OCI-LY1 (cell line): ENCODE measurements at regions not wholly inside any gene's neighbourhood (a gene's known extent, or its start where the extent isn't known, plus 50 kb on each side); places are given as distances from the start of the nearest gene placed in this dataset.

Experiments
- H2AFZ ChIP-seq: fragments of 200-600 bp; sonication (generic), shearing (Covaris generic); 2 replicates; pipeline ENCODE4 v1.6.0; 2014; ENCODE audit warnings: antibody characterized with exemption, mild to moderate bottlenecking, low read length
- H3F3A ChIP-seq: fragments of 200-600 bp; sonication (generic), shearing (Covaris generic); 2 replicates; pipeline ENCODE4 v1.6.0; 2014; ENCODE audit warnings: mild to moderate bottlenecking, antibody characterized with exemption, low read length, moderate library complexity; ENCODE audit not compliant: insufficient read depth
- H3K27ac ChIP-seq: fragments of 200-600 bp; sonication (generic); 2 replicates; pipeline ENCODE4 v1.5.1; 2014; ENCODE audit warnings: low read length, mixed run types, mild to moderate bottlenecking, low read depth; ENCODE audit not compliant: poor library complexity, severe bottlenecking
- H3K27me3 ChIP-seq: fragments of 200-600 bp; sonication (generic); 2 replicates; pipeline ENCODE4 v1.6.0; 2014; ENCODE audit warnings: antibody characterized with exemption, mild to moderate bottlenecking, low read length, moderate library complexity; ENCODE audit not compliant: insufficient read depth
- H3K36me3 ChIP-seq: fragments of 200-600 bp; sonication (generic); 2 replicates; pipeline ENCODE4 v1.6.1; 2014; ENCODE audit warnings: mild to moderate bottlenecking, antibody characterized with exemption, low read length, moderate library complexity, mixed read lengths; ENCODE audit not compliant: insufficient read depth
- H3K4me1 ChIP-seq: fragments of 200-600 bp; sonication (generic); 2 replicates; pipeline ENCODE4 v1.5.1; 2014; ENCODE audit warnings: mild to moderate bottlenecking, low read length, moderate library complexity; ENCODE audit not compliant: insufficient read depth, severe bottlenecking
- H3K4me2 ChIP-seq: fragments of 200-600 bp; sonication (generic), shearing (Covaris generic); 2 replicates; pipeline ENCODE4 v1.6.1; 2014; ENCODE audit warnings: low read length
- H3K4me3 ChIP-seq: fragments of 200-600 bp; sonication (generic); 2 replicates; pipeline ENCODE4 v1.5.1; 2014; ENCODE audit warnings: low read length, low read depth, mild to moderate bottlenecking, mixed read lengths; ENCODE audit not compliant: poor library complexity, severe bottlenecking
- H3K79me2 ChIP-seq: fragments of 200-600 bp; shearing (Covaris generic); 2 replicates; pipeline ENCODE4 v1.6.1; 2016; ENCODE audit warnings: mixed run types, low read length, mixed read lengths; ENCODE audit not compliant: insufficient read depth
- H3K9ac ChIP-seq: fragments of 200-600 bp; sonication (generic), shearing (Covaris generic); 2 replicates; pipeline ENCODE4 v1.6.1; 2014; ENCODE audit warnings: mild to moderate bottlenecking, low read length, mixed read lengths
- H3K9me2 ChIP-seq: fragments of 200-600 bp; sonication (generic), shearing (Covaris generic); 2 replicates; pipeline ENCODE4 v1.6.1; 2014; ENCODE audit warnings: low read depth, mild to moderate bottlenecking, low read length, mixed read lengths
- H3K9me3 ChIP-seq: fragments of 200-600 bp; shearing (Covaris generic); 2 replicates; pipeline ENCODE4 v1.6.1; 2014; ENCODE audit warnings: low read length, mixed read lengths
- H4K20me1 ChIP-seq: fragments of 200-600 bp; sonication (generic), shearing (Covaris generic); 2 replicates; pipeline ENCODE4 v1.6.0; 2016; ENCODE audit warnings: mild to moderate bottlenecking, low read length; ENCODE audit not compliant: insufficient read depth
- EZH2 ChIP-seq: fragments of 200-600 bp; sonication (generic), shearing (Covaris generic); IDR thresholded peaks from 2 replicates; pipeline ENCODE4 v1.8.0; 2017; ENCODE audit warnings: borderline replicate concordance, mixed run types, mild to moderate bottlenecking, antibody characterized with exemption, low read length, moderate library complexity, mixed read lengths
- TF ChIP-seq, protein P1 (sequence below): fragments of 200-600 bp; sonication (generic), shearing (Covaris generic); IDR thresholded peaks from 2 replicates; pipeline ENCODE4 v1.5.1; 2017; ENCODE audit warnings: mild to moderate bottlenecking, antibody characterized with exemption, low read length, moderate library complexity, mixed read lengths

- Histone ChIP-seq H3K27ac (no peak overlapping the region), H3K79me2 (no peaks in the 10 kb centered on the region), H2AFZ (no peak overlapping the region), H3K27me3 (peaks cover 5% of the 10 kb centered on the region; the same call in 1 of the 2 replicates), H3K4me1 (no peaks in the 10 kb centered on the region), H3F3A (no peaks in the 10 kb centered on the region), H4K20me1 (no peaks in the 10 kb centered on the region), H3K9me3 (peaks cover 3% of the 10 kb centered on the region; the same call in 1 of the 2 replicates), H3K9me2 (no peaks in the 10 kb centered on the region), H3K4me3 (no peak overlapping the region), H3K4me2 (no peak overlapping the region), H3K36me3 (no peaks in the 10 kb centered on the region), H3K9ac (no peak overlapping the region)
- TF ChIP-seq EZH2: no peak
- TF ChIP-seq, protein P1, sequence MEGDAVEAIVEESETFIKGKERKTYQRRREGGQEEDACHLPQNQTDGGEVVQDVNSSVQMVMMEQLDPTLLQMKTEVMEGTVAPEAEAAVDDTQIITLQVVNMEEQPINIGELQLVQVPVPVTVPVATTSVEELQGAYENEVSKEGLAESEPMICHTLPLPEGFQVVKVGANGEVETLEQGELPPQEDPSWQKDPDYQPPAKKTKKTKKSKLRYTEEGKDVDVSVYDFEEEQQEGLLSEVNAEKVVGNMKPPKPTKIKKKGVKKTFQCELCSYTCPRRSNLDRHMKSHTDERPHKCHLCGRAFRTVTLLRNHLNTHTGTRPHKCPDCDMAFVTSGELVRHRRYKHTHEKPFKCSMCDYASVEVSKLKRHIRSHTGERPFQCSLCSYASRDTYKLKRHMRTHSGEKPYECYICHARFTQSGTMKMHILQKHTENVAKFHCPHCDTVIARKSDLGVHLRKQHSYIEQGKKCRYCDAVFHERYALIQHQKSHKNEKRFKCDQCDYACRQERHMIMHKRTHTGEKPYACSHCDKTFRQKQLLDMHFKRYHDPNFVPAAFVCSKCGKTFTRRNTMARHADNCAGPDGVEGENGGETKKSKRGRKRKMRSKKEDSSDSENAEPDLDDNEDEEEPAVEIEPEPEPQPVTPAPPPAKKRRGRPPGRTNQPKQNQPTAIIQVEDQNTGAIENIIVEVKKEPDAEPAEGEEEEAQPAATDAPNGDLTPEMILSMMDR: no peak
Observed at GRCh38 chr17:77666462-77666861, 292.0 kb upstream of the TNRC6C start.

DNA sequence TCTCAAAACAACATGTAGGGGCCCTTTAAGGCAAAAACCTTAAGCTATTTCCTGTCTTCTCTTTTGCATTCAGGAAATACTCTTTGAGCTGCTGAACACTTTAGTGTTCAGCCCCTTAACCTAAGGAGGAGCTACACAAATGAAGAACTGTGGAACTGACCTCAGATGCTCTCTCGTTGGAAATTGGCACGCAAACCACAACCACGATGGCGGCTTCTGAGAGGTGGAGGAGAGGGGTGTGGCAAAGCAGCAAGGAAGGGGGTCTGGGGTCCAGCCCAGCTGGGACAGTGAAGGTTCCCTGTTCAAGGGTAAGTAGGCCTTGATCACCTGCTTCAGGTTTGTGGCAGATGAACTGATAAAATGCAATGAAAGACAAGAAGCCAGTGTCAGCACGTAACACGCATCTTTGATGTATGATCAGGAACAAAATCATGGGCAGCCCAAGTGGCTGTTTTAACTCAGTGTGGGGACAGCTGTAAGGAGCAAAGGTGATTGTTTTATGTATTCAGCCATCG lies 291.6 kb upstream of the TNRC6C start:
- H3K9me2 ChIP-seq: no peaks in the 10 kb centered on the region
- H4K20me1 ChIP-seq: no peaks in the 10 kb centered on the region
- peaks cover 5% of the 10 kb centered on the region; the same call in 1 of the 2 replicates for H3K27me3 ChIP-seq
- no peak overlapping the region for H3K4me2 ChIP-seq
- H3K79me2 ChIP-seq: no peaks in the 10 kb centered on the region
- no peaks in the 10 kb centered on the region for H3K36me3 ChIP-seq
- no peak overlapping the region for H3K27ac ChIP-seq
- H3K4me1 ChIP-seq: no peaks in the 10 kb centered on the region
- no peaks in the 10 kb centered on the region for H3F3A ChIP-seq
- H3K9ac ChIP-seq: no peak overlapping the region
- no peak overlapping the region for H2AFZ ChIP-seq
- no peak for TF ChIP-seq EZH2
- TF ChIP-seq, protein P1: no peak
- H3K4me3 ChIP-seq: no peak overlapping the region
- peaks cover 3% of the 10 kb centered on the region; the same call in 1 of the 2 replicates for H3K9me3 ChIP-seq

- Histone ChIP-seq H3K4me1 (no peaks in the 10 kb centered on the region), H2AFZ (no peak overlapping the region), H3K27me3 (peaks cover 5% of the 10 kb centered on the region; the same call in 1 of the 2 replicates), H3K9me3 (peaks cover 3% of the 10 kb centered on the region; the same call in 1 of the 2 replicates), H3K9ac (no peak overlapping the region), H3K4me2 (no peak overlapping the region), H3K9me2 (no peaks in the 10 kb centered on the region), H3K36me3 (no peaks in the 10 kb centered on the region), H4K20me1 (no peaks in the 10 kb centered on the region), H3K27ac (no peak overlapping the region), H3F3A (no peaks in the 10 kb centered on the region), H3K79me2 (no peaks in the 10 kb centered on the region), H3K4me3 (no peak overlapping the region)
- no peak for TF ChIP-seq EZH2
- TF ChIP-seq, protein P1: no peak
Observed at GRCh38 chr17:77667478-77667877, 291.0 kb upstream of the TNRC6C start.
